GM19468 (cell line): ENCODE measurements at regions not wholly inside any gene's neighbourhood (a gene's known extent, or its start where the extent isn't known, plus 50 kb on each side); places are given as distances from the start of the nearest gene placed in this dataset.
"Not testable (repeated sequence)": the region's sequence is repeated elsewhere in the genome, so short reads cannot be mapped to it uniquely, and the experiment has no call there.

Experiments used
- ATAC-seq: cut with Tn5 transposase; IDR thresholded peaks from one replicate; pipeline ENCODE4 v1.9.1; 2021; ENCODE audit warnings: mild to moderate bottlenecking, moderate library complexity, moderate number of reproducible peaks; ENCODE audit not compliant: unreplicated experiment; ENCODE audit errors: extremely low read depth

DNA sequence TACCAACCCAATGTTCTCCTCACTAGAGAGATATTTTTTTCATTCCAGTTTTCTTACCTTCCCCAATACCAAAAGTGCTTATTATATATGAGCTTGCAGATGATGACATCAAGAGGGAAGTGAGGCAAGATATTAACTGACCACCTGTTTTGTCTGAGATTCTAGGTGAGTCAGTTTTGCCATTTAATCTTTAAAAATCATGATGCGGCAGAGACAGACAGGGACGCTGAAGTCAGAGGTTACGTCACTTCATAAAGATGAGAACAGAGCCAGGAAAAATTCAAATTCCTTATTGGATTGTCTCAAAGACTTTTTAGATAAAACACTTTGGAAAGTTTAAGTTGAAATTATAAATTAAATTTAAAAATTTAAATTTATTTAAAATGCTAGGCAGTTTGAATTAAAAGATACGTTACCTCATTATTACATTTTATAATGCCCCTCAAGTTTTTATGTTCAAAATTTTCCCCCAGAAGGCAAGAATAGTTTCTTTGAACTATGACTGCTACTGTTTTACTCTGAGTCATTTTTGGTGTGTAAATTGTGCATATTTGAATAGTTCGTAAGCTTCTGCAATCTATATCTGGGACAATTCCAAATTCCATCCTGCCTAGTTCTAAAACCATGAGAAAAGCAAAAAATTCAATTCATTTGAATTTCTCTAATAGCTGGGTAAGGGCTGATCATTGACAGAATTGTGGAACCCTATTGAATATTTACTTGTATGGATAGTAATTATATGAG lies 839.6 kb upstream of the GOT2 start:
- ATAC-seq, result no peak

- no peak for ATAC-seq
Measured at GRCh38 chr16:59567496-59567895, 833.4 kb upstream of the GOT2 start.

GRCh38 chr16:59566446-59566845 lies 832.3 kb upstream of the GOT2 start:
- no peak for ATAC-seq

- ATAC-seq, result no peak
Measured at GRCh38 chr16:59558679-59559078, 824.6 kb upstream of the GOT2 start.

- no peak for ATAC-seq
Measured at GRCh38 chr16:59552164-59552563, 818.0 kb upstream of the GOT2 start.

DNA sequence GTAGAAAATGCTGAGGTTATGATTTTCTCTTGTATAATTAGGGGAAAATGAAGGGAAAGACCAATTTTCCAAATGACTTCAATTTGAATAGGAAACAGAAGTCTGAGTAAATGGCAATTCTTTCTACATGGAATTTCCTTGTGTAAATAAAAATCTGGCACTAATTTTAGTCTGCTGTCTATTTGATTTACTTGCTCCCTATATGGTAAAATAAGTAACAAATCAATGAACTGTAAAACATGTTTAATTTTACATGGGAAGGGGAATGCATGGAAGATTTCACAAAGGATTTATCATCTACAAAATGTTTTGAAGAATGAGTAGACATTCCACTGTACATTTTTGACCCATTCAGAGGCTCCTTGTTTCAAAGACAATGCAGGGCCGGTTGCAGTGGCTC lies 811.6 kb upstream of the GOT2 start:
- ATAC-seq, result no peak

DNA sequence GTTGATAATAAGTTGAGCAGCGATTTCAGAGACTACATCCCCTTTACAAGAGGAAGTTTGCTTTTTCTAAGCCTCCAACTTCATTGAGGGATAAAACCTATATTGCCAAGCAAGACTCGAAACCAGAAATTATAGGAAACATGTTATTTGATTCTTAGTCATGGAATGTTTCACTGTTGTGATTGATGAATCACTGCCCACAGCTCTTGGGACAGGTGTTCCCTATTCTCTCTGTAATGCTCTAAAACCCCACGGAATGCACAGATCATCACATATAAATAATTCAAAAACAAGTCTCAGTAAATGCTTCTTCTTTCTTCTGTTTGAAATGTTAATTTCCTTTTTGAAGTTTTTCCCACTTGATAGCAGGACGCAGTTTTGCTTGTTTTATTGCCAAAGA lies 809.5 kb upstream of the GOT2 start:
- no peak for ATAC-seq

DNA sequence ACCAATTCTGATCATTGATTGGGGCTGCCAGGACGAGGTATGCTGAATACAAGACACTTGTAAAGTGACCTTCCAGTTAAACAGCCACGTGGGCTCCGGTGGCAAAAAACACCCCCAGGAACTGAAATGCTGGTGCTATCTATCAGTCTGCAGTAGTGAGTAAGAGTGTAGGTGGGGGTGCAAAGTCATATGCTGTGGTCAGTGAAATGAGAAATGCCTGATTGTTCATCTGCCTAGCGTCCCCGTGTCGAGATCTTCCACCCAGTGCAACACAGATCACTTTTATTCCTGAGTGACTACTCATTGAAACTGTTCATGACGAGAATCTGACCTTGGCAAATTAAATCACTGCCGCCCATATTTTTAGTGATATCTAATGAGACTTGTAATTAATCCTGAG lies 806.5 kb upstream of the GOT2 start:
- no peak for ATAC-seq

DNA sequence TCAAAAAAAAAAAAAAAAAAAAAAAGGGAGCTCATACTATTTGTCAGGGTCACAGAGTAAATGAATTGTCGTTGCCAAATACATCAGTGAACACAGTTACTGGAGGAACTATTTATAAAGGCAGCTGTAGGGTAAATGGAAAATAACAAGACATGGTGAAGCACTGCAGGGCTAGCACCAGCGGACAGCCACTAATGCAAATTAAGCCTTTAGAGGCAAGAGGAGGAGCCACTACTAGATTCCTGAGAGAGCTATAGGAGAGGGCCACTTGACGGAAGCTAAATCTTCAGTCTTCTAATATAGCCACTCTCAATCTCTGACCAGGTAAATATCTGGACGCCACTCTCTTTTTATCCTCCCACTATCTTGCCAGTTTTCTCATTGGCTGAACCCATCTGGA lies 801.2 kb upstream of the GOT2 start:
- ATAC-seq, result no peak

GRCh38 chr16:59527206-59527997 lies 793.3 kb upstream of the GOT2 start:
- no peak for ATAC-seq

DNA sequence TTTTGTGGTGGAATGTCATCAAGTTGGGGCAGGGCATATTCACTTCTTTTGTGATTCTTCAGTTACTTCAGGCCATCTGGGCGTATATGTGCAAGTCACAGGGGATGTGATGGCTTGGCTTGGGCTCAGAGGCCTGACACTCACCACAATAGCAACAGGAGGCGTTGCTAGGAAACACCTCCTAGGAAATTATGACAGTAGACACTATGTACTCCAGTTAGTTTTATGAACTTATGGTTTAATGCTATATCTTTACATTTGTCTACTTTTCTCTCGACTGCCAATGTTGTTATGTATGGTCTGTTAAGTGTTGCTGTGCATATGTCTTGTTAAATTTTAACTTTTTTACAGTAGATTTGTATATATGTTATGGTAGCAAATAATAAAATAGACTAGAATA lies 788.7 kb upstream of the GOT2 start:
- ATAC-seq, result no peak

- not testable (repeated sequence) for ATAC-seq
Measured at GRCh38 chr16:59518721-59519120, 784.6 kb upstream of the GOT2 start.

DNA sequence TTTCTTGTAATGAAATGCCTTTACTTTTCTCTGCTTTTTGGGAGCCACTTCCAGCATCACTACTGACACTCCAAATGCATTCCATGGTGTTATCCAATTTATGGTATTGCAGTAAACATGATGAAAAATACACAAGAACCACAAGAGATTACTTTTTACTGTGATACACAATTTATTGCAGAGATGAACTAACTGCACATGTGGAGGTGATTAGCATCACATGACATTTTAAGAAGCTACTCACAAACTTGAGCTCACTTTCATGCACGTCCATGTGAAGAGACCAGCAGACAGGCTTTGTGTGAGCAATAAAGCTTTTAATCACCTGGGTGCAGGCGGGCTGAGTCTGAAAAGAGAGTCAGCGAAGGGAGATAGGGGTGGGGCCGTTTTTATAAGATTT lies 780.5 kb upstream of the GOT2 start:
- ATAC-seq, result no peak

DNA sequence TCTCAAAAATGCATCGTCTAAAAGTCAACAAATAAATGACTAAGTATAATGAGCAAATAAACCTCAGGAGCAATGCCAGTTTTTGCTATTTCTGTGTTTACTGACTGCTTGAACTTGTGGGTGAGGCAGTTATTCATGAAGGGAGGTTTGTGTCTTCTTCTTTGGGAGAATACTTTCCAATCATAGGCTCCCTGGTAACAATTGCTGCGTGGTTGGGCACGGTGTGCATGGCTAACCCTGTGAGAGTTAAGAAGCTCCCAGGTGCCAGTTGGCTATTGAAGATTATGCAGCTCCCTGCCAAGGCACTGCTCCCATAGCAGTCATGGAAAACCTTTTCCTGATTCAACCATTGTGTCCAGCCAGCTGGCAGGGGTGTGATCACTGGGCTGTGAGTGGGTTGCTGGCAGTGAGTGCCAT lies 775.9 kb upstream of the GOT2 start:
- no peak for ATAC-seq

- no peak for ATAC-seq
Measured at GRCh38 chr16:59500601-59501000, 766.5 kb upstream of the GOT2 start.

DNA sequence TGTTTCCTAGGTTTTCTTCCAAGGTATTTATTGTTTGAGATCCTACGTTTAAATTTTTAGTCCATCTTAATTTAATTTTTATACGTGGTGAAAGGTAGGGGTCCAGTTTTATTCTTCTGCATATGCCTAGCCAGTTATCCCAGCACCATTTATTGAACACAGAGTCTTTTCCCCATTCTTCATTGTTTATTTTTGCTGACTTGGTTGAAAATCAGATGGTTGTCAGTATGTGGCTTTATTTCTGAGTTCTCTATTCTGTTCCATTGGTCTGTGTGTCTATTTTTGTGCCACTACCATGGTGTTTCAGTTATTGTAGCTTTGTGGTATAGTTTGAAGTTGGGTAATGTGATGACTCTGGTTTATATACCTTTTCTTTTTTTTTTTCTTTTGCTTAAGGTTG lies 753.0 kb upstream of the GOT2 start:
- ATAC-seq, result no peak

DNA sequence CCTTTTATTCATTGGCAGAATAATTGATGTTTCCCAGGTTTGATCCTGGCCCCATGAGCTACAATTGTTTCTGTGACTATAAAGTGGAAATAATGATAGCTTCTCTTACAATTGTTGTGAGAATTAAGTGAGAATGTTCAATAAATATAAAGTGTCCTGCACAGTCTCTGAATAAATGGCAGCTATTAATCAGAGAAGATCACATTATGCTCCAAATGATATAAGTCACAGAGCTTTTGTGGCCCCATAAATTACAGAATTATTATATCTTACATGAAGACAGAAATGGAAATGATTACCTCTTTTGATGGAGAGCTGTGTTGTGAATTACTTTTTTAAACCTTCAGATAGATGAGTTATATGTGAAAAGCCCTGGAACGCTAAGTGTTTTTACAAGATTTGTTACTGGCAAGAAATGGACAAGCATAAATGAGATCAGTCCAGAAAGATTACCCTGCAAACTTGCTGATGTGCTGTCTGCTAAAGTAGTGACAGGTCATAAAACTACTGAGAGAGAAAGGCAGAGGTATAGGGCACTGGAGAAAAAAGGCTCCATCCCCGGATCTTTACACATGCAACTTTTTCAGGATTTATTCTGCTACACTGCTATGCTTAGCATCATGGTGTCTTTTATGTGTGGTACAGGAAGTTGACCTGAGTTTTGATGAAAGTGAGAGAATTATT lies 750.9 kb upstream of the GOT2 start:
- no peak for ATAC-seq

DNA sequence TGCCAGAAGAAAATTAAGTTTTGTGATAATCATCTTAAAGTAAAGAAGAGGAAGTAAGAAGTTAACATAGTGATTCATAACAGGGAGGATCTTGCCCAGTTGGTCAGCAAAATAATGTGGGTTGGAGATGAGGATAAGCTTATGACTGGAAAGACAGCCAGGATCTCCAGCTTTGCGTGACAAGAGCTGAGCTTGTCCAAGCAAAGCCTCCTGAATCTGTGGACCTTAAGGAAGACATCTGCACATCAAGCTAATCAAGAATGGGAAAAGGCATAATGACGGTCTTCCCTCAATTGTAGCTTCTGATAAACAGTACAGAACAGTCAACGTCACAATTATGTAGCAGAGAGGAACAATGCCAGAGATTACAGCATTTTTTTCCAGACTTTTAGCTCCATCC lies 744.7 kb upstream of the GOT2 start:
- ATAC-seq, result no peak

DNA sequence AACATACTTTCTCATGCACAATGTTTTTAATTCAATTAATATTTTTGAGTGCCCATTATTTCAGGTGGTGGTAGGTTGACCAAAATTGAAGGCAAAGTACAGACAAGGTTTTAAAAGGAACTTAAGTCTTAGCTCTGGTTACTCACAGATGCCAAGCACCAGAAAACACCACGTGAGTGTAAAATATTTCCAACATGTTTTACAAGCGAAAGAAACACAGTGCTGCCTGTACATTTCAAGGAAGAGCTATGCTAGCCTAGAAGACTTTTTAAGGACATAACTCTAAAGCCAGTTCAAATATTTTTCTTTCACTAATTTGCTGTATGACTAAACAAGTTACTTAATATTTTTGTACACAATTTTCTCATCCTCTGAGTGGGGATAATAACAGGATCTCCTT lies 736.4 kb upstream of the GOT2 start:
- ATAC-seq, result no peak

GRCh38 chr16:59469266-59469665 lies 735.1 kb upstream of the GOT2 start:
- no peak for ATAC-seq

DNA sequence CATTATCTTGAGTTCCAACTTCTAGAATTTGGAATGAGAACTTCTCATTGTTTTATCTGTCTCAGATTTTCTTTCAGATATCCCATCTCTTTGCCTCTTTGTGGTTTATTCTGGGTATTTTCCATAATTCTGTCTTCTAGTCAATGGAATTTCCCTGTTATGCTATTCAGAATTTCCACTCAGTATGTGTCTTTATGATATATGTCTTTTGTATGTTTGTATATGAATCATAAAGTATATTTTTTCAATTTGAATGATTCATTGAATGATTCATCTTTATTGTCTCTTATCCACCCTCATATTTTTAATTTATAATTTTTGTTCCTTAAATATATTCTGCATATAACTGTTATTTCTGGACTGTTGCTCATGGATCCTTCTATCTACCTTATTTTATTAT lies 729.7 kb upstream of the GOT2 start:
- ATAC-seq, result no peak
